ENCODE measurements at regions not wholly inside any gene's neighbourhood (a gene's known extent, or its start where the extent isn't known, plus 50 kb on each side); places are given as distances from the start of the nearest gene placed in this dataset.
"Not testable (repeated sequence)": the region's sequence is repeated elsewhere in the genome, so short reads cannot be mapped to it uniquely, and the experiment has no call there.

- peak; percentile 43 for DNase-seq (ENCODE audit: low read depth)
These were observed 189.2 kb upstream of the IRF2BP2 start for GRCh38 chr1:234799021-234799689.

DNA sequence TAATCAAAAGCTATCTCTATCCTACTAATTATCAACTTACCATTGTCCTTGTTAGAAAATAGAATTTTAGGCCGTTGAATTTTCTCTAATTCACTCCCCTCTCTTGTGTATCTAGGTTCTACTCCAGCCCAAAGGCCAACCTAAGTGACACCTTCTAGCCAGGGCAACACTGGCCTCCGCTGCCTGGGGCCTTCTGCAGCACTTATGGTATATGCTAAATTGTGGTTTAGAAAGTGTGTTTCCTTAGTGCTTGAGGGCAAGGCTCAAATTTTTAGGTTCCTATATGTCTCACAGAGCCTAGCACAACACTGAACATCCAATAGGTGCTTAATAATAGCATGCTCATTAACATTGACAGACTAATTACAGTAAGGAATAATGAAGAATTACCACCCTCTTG is 187.2 kb upstream of the IRF2BP2 start:
- not testable (repeated sequence) for DNase-seq (ENCODE audit: low read depth)

DNA sequence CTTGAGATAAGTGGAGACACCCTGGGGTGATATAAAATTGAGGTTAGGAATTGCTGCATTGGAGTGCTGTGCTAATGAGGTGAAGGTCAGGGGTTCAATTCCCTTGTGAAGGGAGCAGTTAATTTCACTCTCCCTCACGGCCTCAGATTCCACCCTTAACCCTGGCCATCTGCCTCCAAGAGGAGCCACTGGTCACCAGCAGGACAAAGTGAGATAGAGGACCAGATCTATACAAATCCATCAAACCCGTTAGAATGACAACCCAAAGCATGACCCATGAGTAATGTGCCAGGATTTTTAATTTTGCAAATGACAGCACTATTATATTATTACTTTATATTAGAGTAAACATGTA is 186.4 kb upstream of the IRF2BP2 start:
- DNase-seq (ENCODE audit: low read depth): not testable (repeated sequence)

- peak; percentile 72 for DNase-seq (ENCODE audit: low read depth)
These were observed 185.9 kb upstream of the IRF2BP2 start for GRCh38 chr1:234795711-234796437.

GRCh38 chr1:234795007-234795406 is 185.0 kb upstream of the IRF2BP2 start:
- DNase-seq (ENCODE audit: low read depth): not testable (repeated sequence)

GRCh38 chr1:234794452-234794851 is 184.5 kb upstream of the IRF2BP2 start:
- DNase-seq (ENCODE audit: low read depth): not testable (repeated sequence)

- not testable (repeated sequence) for DNase-seq (ENCODE audit: low read depth)
These were observed 183.9 kb upstream of the IRF2BP2 start for GRCh38 chr1:234793924-234794323.

DNA sequence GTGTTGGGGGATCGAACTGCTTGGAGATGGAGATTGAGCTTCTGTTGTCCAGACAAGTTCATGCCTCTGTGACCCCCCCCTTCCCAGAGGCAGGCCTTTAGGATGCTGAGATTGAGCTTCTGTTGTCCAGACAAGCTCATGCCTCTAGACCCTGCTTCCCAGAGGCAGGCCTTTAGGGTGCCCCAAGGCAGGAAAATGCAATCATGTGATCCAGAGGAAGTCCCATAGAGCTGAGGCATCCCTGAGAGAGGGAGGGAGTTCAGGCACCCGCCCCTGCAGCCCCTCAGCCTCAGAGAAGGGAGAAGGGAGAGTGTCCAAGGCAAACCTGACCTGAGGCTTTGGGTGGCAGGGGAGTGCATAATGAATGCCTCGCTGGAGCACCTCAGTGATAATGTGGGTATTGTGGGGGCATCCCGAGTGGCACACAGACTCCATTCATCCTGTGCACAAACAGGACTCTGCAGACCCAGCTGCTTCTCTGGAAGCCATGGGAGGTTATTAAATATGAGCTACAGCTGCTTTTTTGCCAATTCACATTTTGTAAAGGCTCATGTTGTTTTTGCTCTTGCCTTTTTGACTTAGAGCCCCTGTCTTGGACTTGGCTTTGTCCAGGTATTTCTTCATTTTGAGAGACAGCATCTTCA is 182.4 kb upstream of the IRF2BP2 start:
- not testable (repeated sequence) for DNase-seq (ENCODE audit: low read depth)

- DNase-seq (ENCODE audit: low read depth): not testable (repeated sequence)
These were observed 181.6 kb upstream of the IRF2BP2 start for GRCh38 chr1:234791615-234792014.

GRCh38 chr1:234790333-234790732 is 180.4 kb upstream of the IRF2BP2 start:
- DNase-seq (ENCODE audit: low read depth): not testable (repeated sequence)

- DNase-seq (ENCODE audit: low read depth): not testable (repeated sequence)
These were observed 177.1 kb upstream of the IRF2BP2 start for GRCh38 chr1:234787011-234787584.

GRCh38 chr1:234785922-234786321 is 175.9 kb upstream of the IRF2BP2 start:
- not testable (repeated sequence) for DNase-seq (ENCODE audit: low read depth)

- peak; percentile 69 for DNase-seq (ENCODE audit: low read depth)
These were observed 175.5 kb upstream of the IRF2BP2 start for GRCh38 chr1:234785471-234785919.

DNA sequence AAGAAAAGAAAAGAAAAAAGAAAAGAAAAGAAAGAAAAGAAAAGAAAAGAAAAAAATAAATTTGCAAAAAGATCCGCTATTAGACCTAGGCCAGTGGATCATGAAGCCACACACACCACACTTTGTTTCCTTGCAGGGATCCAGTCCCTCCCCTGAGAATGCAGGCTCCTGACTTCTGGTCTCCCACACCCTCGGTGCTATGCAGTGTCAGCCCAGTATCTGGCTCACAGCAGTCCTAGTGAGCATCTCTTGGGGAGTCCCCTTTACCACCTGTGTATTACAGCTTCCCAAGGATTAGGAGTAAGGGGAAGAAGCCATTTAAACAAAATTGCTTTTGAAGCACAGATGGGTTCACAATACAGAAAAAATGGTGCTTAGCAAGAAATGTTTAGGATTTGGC is 174.1 kb upstream of the IRF2BP2 start:
- DNase-seq (ENCODE audit: low read depth): not testable (repeated sequence)

DNA sequence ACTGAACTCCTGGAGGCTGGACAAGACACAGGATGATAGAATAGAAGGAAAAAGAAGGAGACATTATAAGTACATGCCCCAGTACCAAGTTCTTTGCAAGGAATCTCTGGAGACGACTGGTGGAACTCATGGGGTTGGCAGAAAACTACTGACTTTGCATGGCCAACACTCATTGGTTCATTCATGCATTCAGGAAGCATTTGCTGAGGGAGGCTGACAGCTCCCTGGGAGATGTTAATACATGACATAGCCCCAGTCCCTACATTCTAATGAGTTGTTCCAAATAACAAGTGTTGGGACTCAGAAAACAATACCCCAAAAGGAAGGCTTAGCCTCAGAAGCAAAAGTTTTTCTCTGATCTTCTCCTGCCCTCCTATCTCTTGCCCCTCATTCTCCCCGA is 172.8 kb upstream of the IRF2BP2 start:
- no peak for DNase-seq (ENCODE audit: low read depth)

- DNase-seq (ENCODE audit: low read depth): no peak
These were observed 172.2 kb upstream of the IRF2BP2 start for GRCh38 chr1:234782105-234782751.

- peak; percentile 26 for DNase-seq (ENCODE audit: low read depth)
These were observed 171.5 kb upstream of the IRF2BP2 start for GRCh38 chr1:234781241-234782065.

- no peak for DNase-seq (ENCODE audit: low read depth)
These were observed 170.7 kb upstream of the IRF2BP2 start for GRCh38 chr1:234780531-234781162.

DNA sequence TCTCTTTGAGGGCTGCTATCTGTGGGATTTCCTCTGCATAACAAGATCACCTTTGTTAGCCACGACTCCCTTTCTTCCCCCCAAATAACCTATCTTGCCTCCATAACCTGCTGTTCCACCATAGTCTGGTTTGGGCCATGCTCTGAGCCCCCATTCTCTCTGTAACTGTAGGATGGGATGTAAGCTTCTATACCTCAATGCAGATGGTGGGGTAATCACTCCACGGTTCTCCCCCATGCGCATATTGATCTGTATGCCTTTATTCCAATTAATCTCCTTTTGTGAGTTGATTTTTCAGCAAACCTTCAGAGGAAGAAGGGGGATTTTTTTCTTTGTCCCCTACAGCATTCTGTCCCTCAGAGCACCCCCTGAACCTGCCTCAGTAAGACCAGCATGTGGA is 170.1 kb upstream of the IRF2BP2 start:
- DNase-seq (ENCODE audit: low read depth): no peak

GRCh38 chr1:234779600-234779999 is 169.6 kb upstream of the IRF2BP2 start:
- not testable (repeated sequence) for DNase-seq (ENCODE audit: low read depth)
